Transverse colon (tissue), 4 donors: ENCODE measurements at regions not wholly inside any gene's neighbourhood (a gene's known extent, or its start where the extent isn't known, plus 50 kb on each side); places are given as distances from the start of the nearest gene placed in this dataset.

Experiments used
- POLR2A ChIP-seq: fragments of 450-650 bp; IDR thresholded peaks from one replicate; pipeline ENCODE4 v1.6.1; 2016; ENCODE audit warnings: antibody characterized with exemption, mild to moderate bottlenecking, moderate library complexity
- POLR2AphosphoS5 ChIP-seq, 3 donors: sonication (generic); formaldehyde crosslinking; IDR thresholded peaks; one replicate each; pipeline ENCODE4 v1.6.1; 2016; ENCODE audit warnings: antibody characterized with exemption in 3 of 3
- TF ChIP-seq, protein P1 (sequence below), 5 experiments: fragments of 200-600 bp in 3 of 5; fragments of 450-650 bp in 2 of 5; sonication (generic) in 3 of 5; IDR thresholded peaks; 1 replicate in 2 of 5; 2 replicates in 3 of 5; pipeline ENCODE4 v1.5.1; 2016 to 2017; ENCODE audit warnings: antibody characterized with exemption in 5 of 5, inconsistent platforms in 3 of 5, mild to moderate bottlenecking in 2 of 5, moderate library complexity in 1 of 5

DNA sequence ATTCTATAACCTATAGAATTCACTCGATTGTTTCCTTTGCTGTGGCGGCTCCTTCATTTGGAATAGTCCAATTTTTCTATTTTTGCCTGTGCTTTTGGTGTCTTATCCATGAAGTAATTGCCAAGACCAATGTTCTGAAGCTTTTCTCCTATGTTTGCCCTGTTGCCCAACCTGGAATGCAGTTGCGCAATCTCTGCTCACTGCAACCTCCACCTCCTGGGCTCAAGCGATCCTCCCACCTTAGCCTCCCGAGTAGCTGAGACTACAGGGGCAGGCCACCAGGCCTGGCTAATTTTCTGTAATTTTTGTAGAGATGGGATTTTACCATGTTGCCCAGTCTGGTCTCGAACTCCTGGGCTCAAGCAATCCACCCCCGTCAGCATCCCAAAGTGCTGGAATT, 163.5 kb downstream of the OR2B2 start:
- TF ChIP-seq POLR2A (no peak), POLR2AphosphoS5 (IDR thresholded peaks at IDR 0.05) (no peak)
- TF ChIP-seq, protein P1, sequence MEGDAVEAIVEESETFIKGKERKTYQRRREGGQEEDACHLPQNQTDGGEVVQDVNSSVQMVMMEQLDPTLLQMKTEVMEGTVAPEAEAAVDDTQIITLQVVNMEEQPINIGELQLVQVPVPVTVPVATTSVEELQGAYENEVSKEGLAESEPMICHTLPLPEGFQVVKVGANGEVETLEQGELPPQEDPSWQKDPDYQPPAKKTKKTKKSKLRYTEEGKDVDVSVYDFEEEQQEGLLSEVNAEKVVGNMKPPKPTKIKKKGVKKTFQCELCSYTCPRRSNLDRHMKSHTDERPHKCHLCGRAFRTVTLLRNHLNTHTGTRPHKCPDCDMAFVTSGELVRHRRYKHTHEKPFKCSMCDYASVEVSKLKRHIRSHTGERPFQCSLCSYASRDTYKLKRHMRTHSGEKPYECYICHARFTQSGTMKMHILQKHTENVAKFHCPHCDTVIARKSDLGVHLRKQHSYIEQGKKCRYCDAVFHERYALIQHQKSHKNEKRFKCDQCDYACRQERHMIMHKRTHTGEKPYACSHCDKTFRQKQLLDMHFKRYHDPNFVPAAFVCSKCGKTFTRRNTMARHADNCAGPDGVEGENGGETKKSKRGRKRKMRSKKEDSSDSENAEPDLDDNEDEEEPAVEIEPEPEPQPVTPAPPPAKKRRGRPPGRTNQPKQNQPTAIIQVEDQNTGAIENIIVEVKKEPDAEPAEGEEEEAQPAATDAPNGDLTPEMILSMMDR (IDR thresholded peaks at IDR 0.05), result no peak
